AG04450 (cell line): ENCODE measurements at regions not wholly inside any gene's neighbourhood (a gene's known extent, or its start where the extent isn't known, plus 50 kb on each side); places are given as distances from the start of the nearest gene placed in this dataset.

ENCODE experiments used
- CTCF ChIA-PET: fragments of 300-600, 350-600 bp; formaldehyde crosslinking; extraction: SDS; loops from one replicate; lab custom pipeline; 2022; ENCODE audit warnings: antibody characterized with exemption, inconsistent platforms; lab: Charles Lee
- POLR2A ChIA-PET: fragments of 350-600 bp; formaldehyde crosslinking; extraction: SDS; loops from one replicate; lab custom pipeline; 2021; ENCODE audit warnings: antibody characterized with exemption, inconsistent platforms; lab: Yijun Ruan, JAX
- DNase-seq: peaks from one replicate; pipeline ENCODE4 v3.0.0-alpha.2; 2011; ENCODE audit warnings: low read depth, low spot score
- H3K27ac ChIP-seq: one replicate; pipeline ENCODE4 v1.5.1; 2012; ENCODE audit warnings: low read depth, low read length, control low read depth
- H3K27me3 ChIP-seq: one replicate; pipeline ENCODE4 v1.6.0; 2012; ENCODE audit warnings: low read length; ENCODE audit not compliant: control insufficient read depth, insufficient read depth
- H3K4me3 ChIP-seq: 2 replicates; pipeline ENCODE4 v1.5.1; 2011; ENCODE audit warnings: mild to moderate bottlenecking, low read depth, low read length, control low read depth
- H3K9me3 ChIP-seq: 2 replicates; pipeline ENCODE4 v1.5.1; 2012; ENCODE audit warnings: low read length; ENCODE audit not compliant: control insufficient read depth, insufficient read depth
- TF ChIP-seq, protein P1 (sequence below): IDR thresholded peaks from 2 replicates; pipeline ENCODE4 v1.5.1; 2011; ENCODE audit warnings: low read depth, low read length, control low read depth, inconsistent platforms

- ChIA-PET POLR2A (no interaction called here), CTCF (interaction anchor here (1.2 kb wide), 1 partner anchor 243 kb away, joined by 4 read pairs; no protein-coding TSS in a partner anchor)
- no peak overlapping the region for H3K4me3 ChIP-seq
- H3K27ac ChIP-seq: no peak overlapping the region
- DNase-seq: no peak
- no peaks in the 10 kb centered on the region for H3K9me3 ChIP-seq
- TF ChIP-seq, protein P1, sequence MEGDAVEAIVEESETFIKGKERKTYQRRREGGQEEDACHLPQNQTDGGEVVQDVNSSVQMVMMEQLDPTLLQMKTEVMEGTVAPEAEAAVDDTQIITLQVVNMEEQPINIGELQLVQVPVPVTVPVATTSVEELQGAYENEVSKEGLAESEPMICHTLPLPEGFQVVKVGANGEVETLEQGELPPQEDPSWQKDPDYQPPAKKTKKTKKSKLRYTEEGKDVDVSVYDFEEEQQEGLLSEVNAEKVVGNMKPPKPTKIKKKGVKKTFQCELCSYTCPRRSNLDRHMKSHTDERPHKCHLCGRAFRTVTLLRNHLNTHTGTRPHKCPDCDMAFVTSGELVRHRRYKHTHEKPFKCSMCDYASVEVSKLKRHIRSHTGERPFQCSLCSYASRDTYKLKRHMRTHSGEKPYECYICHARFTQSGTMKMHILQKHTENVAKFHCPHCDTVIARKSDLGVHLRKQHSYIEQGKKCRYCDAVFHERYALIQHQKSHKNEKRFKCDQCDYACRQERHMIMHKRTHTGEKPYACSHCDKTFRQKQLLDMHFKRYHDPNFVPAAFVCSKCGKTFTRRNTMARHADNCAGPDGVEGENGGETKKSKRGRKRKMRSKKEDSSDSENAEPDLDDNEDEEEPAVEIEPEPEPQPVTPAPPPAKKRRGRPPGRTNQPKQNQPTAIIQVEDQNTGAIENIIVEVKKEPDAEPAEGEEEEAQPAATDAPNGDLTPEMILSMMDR: no peak
- H3K27me3 ChIP-seq: no peaks in the 10 kb centered on the region
Observed at GRCh38 chr4:30957706-30958105, 237.5 kb downstream of the PCDH7 start.

DNA sequence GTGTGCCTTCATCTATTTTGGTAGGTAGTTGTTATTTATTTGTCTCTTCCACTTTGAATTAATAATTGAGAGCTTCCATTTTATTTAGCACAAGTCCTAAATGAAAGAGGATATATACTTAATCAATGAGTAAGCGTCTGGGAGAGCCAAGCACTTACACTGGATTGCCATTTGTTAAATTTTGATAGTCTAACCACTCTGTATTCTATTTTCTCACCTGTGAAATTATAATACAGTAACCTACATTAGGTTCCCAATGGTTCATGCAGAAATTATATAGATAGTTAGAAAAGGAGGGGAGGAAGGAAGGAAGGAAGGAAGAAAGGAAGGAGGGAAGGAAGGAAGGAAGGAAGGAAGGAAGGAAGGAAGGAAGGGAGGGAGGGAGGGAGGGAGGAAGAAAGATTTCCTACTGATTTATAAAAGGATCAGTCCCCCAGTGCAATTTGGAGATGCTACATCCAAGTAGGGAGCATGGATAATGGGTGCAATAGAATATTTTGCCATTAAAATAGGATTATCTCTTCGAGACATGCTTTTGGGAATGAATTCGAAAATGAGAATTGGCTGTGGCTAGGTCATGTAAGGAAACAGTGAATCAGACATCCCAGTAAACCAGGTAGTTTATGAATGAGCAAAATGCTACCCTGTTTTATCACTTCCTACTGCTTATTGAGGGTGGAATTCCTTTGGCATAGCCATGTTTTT, 239.8 kb downstream of the PCDH7 start:
- H3K4me3 ChIP-seq: no peak overlapping the region
- H3K9me3 ChIP-seq: no peaks in the 10 kb centered on the region
- TF ChIP-seq, protein P1: no peak
- ChIA-PET POLR2A (no interaction called here), CTCF (no interaction called here)
- DNase-seq: no peak
- no peaks in the 10 kb centered on the region for H3K27me3 ChIP-seq
- H3K27ac ChIP-seq: no peak overlapping the region

DNA sequence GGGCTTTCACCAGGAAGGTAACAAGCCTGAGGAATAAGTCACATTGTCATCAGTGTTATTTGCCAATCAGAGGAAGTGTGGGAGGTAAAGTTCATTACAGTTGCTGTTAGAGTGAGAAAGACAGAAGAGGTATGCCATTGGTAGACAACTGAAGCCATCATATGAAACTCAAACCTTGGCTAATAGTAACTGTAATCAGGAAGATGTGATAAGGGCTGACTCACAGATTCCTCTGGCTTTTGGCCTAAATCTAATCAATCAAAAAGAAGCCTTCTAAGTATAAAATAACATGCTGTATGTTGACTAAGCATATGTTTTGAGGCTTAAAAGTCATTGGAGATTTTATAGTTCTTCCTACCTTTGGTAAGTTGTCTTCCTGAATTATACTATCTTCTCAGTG, 242.8 kb downstream of the PCDH7 start:
- Histone ChIP-seq H3K9me3 (no peaks in the 10 kb centered on the region), H3K27me3 (no peaks in the 10 kb centered on the region), H3K27ac (no peak overlapping the region), H3K4me3 (no peak overlapping the region)
- TF ChIP-seq, protein P1: no peak
- peak; percentile 32 for DNase-seq
- ChIA-PET CTCF (interaction anchor here (1.2 kb wide), 1 partner anchor 241 kb away, joined by 6 read pairs; no protein-coding TSS in a partner anchor), POLR2A (no interaction called here)

DNA sequence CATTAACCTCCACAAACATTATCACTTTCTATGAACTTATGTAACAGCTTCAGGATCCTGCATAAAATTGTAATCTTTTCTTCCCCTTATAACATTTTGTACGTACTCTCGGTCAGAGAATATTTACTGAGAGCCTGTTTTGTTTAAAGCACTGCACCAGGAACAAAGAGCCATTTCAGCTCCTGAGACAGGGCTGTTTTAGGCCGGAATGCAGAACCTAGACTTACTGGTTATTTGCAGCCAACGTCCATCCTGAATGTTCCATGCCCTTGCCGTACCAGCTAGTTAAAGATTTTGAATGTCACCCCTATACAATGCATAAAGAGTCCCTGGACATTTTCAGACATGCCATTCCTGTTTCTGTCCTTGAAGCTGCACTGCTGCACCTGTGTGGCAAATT, 248.8 kb downstream of the PCDH7 start:
- no peak for DNase-seq
- TF ChIP-seq, protein P1: no peak
- Histone ChIP-seq H3K4me3 (no peak overlapping the region), H3K9me3 (no peaks in the 10 kb centered on the region), H3K27ac (no peak overlapping the region), H3K27me3 (no peaks in the 10 kb centered on the region)
- POLR2A ChIA-PET: no interaction called here
- CTCF ChIA-PET: interaction anchor here (0.6 to 1.1 kb wide), 2 partner anchors 20 to 254 kb away, joined by 4 read pairs; no protein-coding TSS in a partner anchor

- H3K4me3 ChIP-seq: no peak overlapping the region
- no peaks in the 10 kb centered on the region for H3K27me3 ChIP-seq
- ChIA-PET CTCF (no interaction called here), POLR2A (no interaction called here)
- TF ChIP-seq, protein P1: no peak
- no peaks in the 10 kb centered on the region for H3K9me3 ChIP-seq
- H3K27ac ChIP-seq: no peak overlapping the region
- DNase-seq: no peak
Observed at GRCh38 chr4:30972542-30972941, 252.4 kb downstream of the PCDH7 start.
